IMR-90 (cell line): ENCODE measurements at regions not wholly inside any gene's neighbourhood (a gene's known extent, or its start where the extent isn't known, plus 50 kb on each side); places are given as distances from the start of the nearest gene placed in this dataset.

Experiments
- ATAC-seq: fragments of 200-7000 bp; cut with Tn5 transposase; 2 replicates; pipeline ENCODE4 v1.9.1; 2020; ENCODE audit warnings: low read depth, mild to moderate bottlenecking, moderate library complexity
- BruUV-seq: library from RNA; stranded (reverse); fragments of 400-500 nt; replicated peaks from 2 replicates; lab custom pipeline; 2021; lab: Mats Ljungman, UMichigan
- CTCF ChIA-PET: fragments of 300-600 bp; formaldehyde crosslinking; extraction: SDS; loops from one replicate; lab custom pipeline; 2021; ENCODE audit warnings: antibody characterized with exemption; lab: Yijun Ruan, JAX
- POLR2A ChIA-PET: fragments of 300-600 bp; sonication (Branson Sonifier 250); formaldehyde crosslinking; loops from one replicate; lab custom pipeline; 2022; ENCODE audit warnings: antibody characterized with exemption; ENCODE audit not compliant: unreplicated experiment; lab: Charles Lee
- DNase-seq: peaks from one replicate; pipeline ENCODE4 v3.0.0; 2013
- H2AFZ ChIP-seq: replicated peaks from 2 replicates; pipeline ENCODE3; 2013; ENCODE audit warnings: low read length, mild to moderate bottlenecking; ENCODE audit not compliant: poor library complexity
- H2AK5ac ChIP-seq: 2 replicates; pipeline ENCODE4 v1.6.1; 2013; ENCODE audit warnings: low read depth, low read length, inconsistent platforms
- H2AK9ac ChIP-seq: replicated peaks from 2 replicates; pipeline ENCODE3; 2013; ENCODE audit warnings: mild to moderate bottlenecking, low read depth, low read length, moderate library complexity; ENCODE audit not compliant: poor library complexity
- H2BK120ac ChIP-seq: 2 replicates; pipeline ENCODE4 v1.6.1; 2013; ENCODE audit warnings: low read depth, low read length, inconsistent platforms
- H2BK15ac ChIP-seq: 3 replicates; pipeline ENCODE4 v1.6.1; 2013; ENCODE audit warnings: low read depth, low read length, inconsistent platforms
- H2BK20ac ChIP-seq: 2 replicates; pipeline ENCODE4 v1.6.1; 2013; ENCODE audit warnings: low read depth, mild to moderate bottlenecking, inconsistent platforms, low read length, moderate library complexity
- H2BK5ac ChIP-seq: 2 replicates; pipeline ENCODE4 v1.6.1; 2013; ENCODE audit warnings: mild to moderate bottlenecking, low read depth, low read length, inconsistent platforms; ENCODE audit not compliant: poor library complexity, severe bottlenecking
- H3K14ac ChIP-seq: replicated peaks from 2 replicates; pipeline ENCODE4 v1.6.1; 2013; ENCODE audit warnings: low read depth, low read length, inconsistent platforms
- H3K18ac ChIP-seq: 2 replicates; pipeline ENCODE4 v1.6.1; 2013; ENCODE audit warnings: low read depth, low read length, control low read depth
- H3K23ac ChIP-seq: 2 replicates; pipeline ENCODE4 v1.6.1; 2013; ENCODE audit warnings: low read depth, low read length, inconsistent platforms
- H3K27ac ChIP-seq: 2 replicates; pipeline ENCODE4 v1.5.1; 2013; ENCODE audit warnings: mild to moderate bottlenecking, control low read depth, low read length; ENCODE audit not compliant: insufficient read depth
- H3K27me3 ChIP-seq: 2 replicates; pipeline ENCODE4 v1.6.1; 2013; ENCODE audit warnings: low read length; ENCODE audit not compliant: control insufficient read depth, insufficient read depth
- H3K36me3 ChIP-seq: 2 replicates; pipeline ENCODE4 v1.6.1; 2013; ENCODE audit warnings: low read length, mixed read lengths; ENCODE audit not compliant: control insufficient read depth, insufficient read depth
- H3K4ac ChIP-seq: 2 replicates; pipeline ENCODE4 v1.6.1; 2013; ENCODE audit warnings: low read depth, low read length, inconsistent platforms
- H3K4me1 ChIP-seq: 2 replicates; pipeline ENCODE4 v1.6.1; 2013; ENCODE audit warnings: low read length, mixed read lengths; ENCODE audit not compliant: control insufficient read depth, insufficient read depth
- H3K4me2 ChIP-seq: 2 replicates; pipeline ENCODE4 v1.6.1; 2013; ENCODE audit warnings: low read depth, mild to moderate bottlenecking, control low read depth, low read length, moderate library complexity
- H3K4me3 ChIP-seq: 2 replicates; pipeline ENCODE4 v1.5.1; 2013; ENCODE audit warnings: low read depth, mild to moderate bottlenecking, control low read depth, low read length, moderate library complexity; ENCODE audit not compliant: insufficient read depth
- H3K56ac ChIP-seq: 2 replicates; pipeline ENCODE4 v1.6.1; 2013; ENCODE audit warnings: low read length, inconsistent platforms; ENCODE audit not compliant: insufficient read depth; ENCODE audit errors: extremely low read depth
- H3K79me1 ChIP-seq, 2 experiments: 2 replicates each; pipeline ENCODE4 v1.6.1; 2013; ENCODE audit warnings: low read length in 2 of 2, inconsistent platforms in 1 of 2, low read depth in 1 of 2
- H3K9ac ChIP-seq: 2 replicates; pipeline ENCODE4 v1.6.1; 2013; ENCODE audit warnings: low read depth, low read length, control low read depth
- H3K9me1 ChIP-seq: 2 replicates; pipeline ENCODE4 v1.6.1; 2013; ENCODE audit warnings: low read length, inconsistent platforms; ENCODE audit not compliant: insufficient read depth
- H3K9me3 ChIP-seq: 2 replicates; pipeline ENCODE4 v1.6.1; 2013; ENCODE audit warnings: low read length; ENCODE audit not compliant: control insufficient read depth, insufficient read depth
- H4K20me1 ChIP-seq: 2 replicates; pipeline ENCODE4 v1.6.1; 2013; ENCODE audit warnings: low read length, inconsistent platforms; ENCODE audit not compliant: insufficient read depth
- H4K5ac ChIP-seq: 2 replicates; pipeline ENCODE4 v1.6.1; 2013; ENCODE audit warnings: mild to moderate bottlenecking, low read depth, low read length, control low read depth
- H4K8ac ChIP-seq, 2 experiments: 2 replicates each; pipeline ENCODE4 v1.6.1; 2013; ENCODE audit warnings: low read depth in 2 of 2, low read length in 2 of 2, control low read depth in 1 of 2, inconsistent platforms in 1 of 2
- H4K91ac ChIP-seq: 2 replicates; pipeline ENCODE4 v1.6.1; 2013; ENCODE audit warnings: low read depth, low read length, inconsistent platforms; ENCODE audit not compliant: insufficient read depth
- CEBPB ChIP-seq: IDR thresholded peaks from 2 replicates; pipeline ENCODE4 v1.6.1; 2012; ENCODE audit warnings: low read depth, low read length, improper control_type of control experiment
- RCOR1 ChIP-seq: IDR thresholded peaks from 2 replicates; pipeline ENCODE4 v1.6.1; 2012; ENCODE audit warnings: mild to moderate bottlenecking, low read length, improper control_type of control experiment; ENCODE audit not compliant: insufficient replicate concordance
- WGBS, 2 experiments: methylation state at CpG; one replicate each; pipeline versions ENCODE4 v1.1.5 to v1.1.7; 2013; ENCODE audit warnings: missing lambda C conversion rate in 2 of 2; ENCODE audit not compliant: insufficient read length in 1 of 2; ENCODE audit errors: extremely low coverage in 2 of 2; 5-methylcytosine and 5-hydroxymethylcytosine counted together
- dilution Hi-C: fragments of 300-500 bp; cut with HindIII; formaldehyde crosslinking; loops from one replicate; pipeline ENCODE4 v1.14.3; 2018; ENCODE audit warnings: low sequenced_read_pairs; ENCODE audit not compliant: unreplicated experiment
- in situ Hi-C: fragments of 300-500 bp; cut with MboI; formaldehyde crosslinking; loops from 3 replicates; pipeline ENCODE4 v1.14.3; 2019; ENCODE audit warnings: low sequenced_read_pairs, inconsistent platforms, mixed read lengths
- intact Hi-C: fragments of 100-400 bp; cut with micrococcal nuclease; formaldehyde crosslinking; loops from 2 replicates; pipeline ENCODE4 v1.10.0; 2022

GRCh38 chr7:12965767-12966166 lies 278.3 kb downstream of the ARL4A start:
- dilution Hi-C loops = no loop called here
- no peak for ATAC-seq
- CTCF ChIA-PET = no interaction called here

More at GRCh38 chr7:12965767-12966166, 278.3 kb downstream of the ARL4A start:
- Histone ChIP-seq H2BK120ac (no peak overlapping the region), H4K91ac (no peak overlapping the region), H3K9me1 (no peaks in the 10 kb centered on the region), H3K27ac (no peak overlapping the region), H3K9ac (no peak overlapping the region), H3K4me1 (no peaks in the 10 kb centered on the region), H3K23ac (no peak overlapping the region), H3K56ac (no peak overlapping the region), H2BK15ac (no peak overlapping the region), H3K18ac (no peak overlapping the region), H2AK9ac (no peak overlapping the region), H2AFZ (no peak overlapping the region), H3K4me2 (no peak overlapping the region), H4K20me1 (no peaks in the 10 kb centered on the region), H2BK20ac (no peak overlapping the region), H3K27me3 (no peaks in the 10 kb centered on the region), H3K4ac (no peak overlapping the region), H2AK5ac (no peak overlapping the region), H3K79me1 (no peaks in the 10 kb centered on the region), H3K14ac (no peak overlapping the region), H4K8ac (no peak overlapping the region), H3K4me3 (no peak overlapping the region), H2BK5ac (no peak overlapping the region), H4K5ac (no peak overlapping the region), H3K36me3 (no peaks in the 10 kb centered on the region), H3K9me3 (no peaks in the 10 kb centered on the region)
- intact Hi-C loops (no loop called here), in situ Hi-C loops (no loop called here)
- no TSS peak for BruUV-seq
- POLR2A ChIA-PET = no interaction called here
- TF ChIP-seq RCOR1 (no peak), CEBPB (no peak)
- no peak for DNase-seq
- WGBS, 2 experiments = no CpG with 5 or more reads among the region's 2 CpGs
